Astrocyte of the spinal cord (primary cell): ENCODE measurements at regions not wholly inside any gene's neighbourhood (a gene's known extent, or its start where the extent isn't known, plus 50 kb on each side); places are given as distances from the start of the nearest gene placed in this dataset.
A peak's percentile ranks its signal among the peaks of the same experiment; 100 is the strongest.

ENCODE experiments used
- DNase-seq: peaks from one replicate; pipeline ENCODE4 v3.0.0; 2011; ENCODE audit warnings: low read depth, low spot score
- H3K4me3 ChIP-seq: 2 replicates; pipeline ENCODE4 v1.5.1; 2011; ENCODE audit warnings: low read depth, mild to moderate bottlenecking, low read length, moderate library complexity
- CTCF ChIP-seq: IDR thresholded peaks from 2 replicates; pipeline ENCODE4 v1.5.1; 2012; ENCODE audit warnings: low read depth, mild to moderate bottlenecking, low read length, inconsistent platforms
- in situ Hi-C: cut with HindIII; loops from 2 replicates; pipeline ENCODE4 v1.10.0; 2017; ENCODE audit warnings: low sequenced_read_pairs

GRCh38 chr18:10247021-10247741, 207.3 kb upstream of the APCDD1 start:
- in situ Hi-C loops, result no loop called here
- DNase-seq, result no peak
- H3K4me3 ChIP-seq, result no peak overlapping the region
- no peak for TF ChIP-seq CTCF

GRCh38 chr18:10247742-10248082, 206.7 kb upstream of the APCDD1 start:
- no peak for TF ChIP-seq CTCF
- in situ Hi-C loops, result no loop called here
- H3K4me3 ChIP-seq, result no peak overlapping the region
- no peak for DNase-seq

- no peak for DNase-seq
- TF ChIP-seq CTCF, result no peak
- in situ Hi-C loops, result no loop called here
- H3K4me3 ChIP-seq, result no peak overlapping the region
These were observed 205.7 kb upstream of the APCDD1 start for GRCh38 chr18:10248738-10249137.

- DNase-seq, result no peak
- in situ Hi-C loops, result no loop called here
- TF ChIP-seq CTCF, result peak; percentile 2
- no peak overlapping the region for H3K4me3 ChIP-seq
These were observed 205.2 kb upstream of the APCDD1 start for GRCh38 chr18:10249270-10249669.

GRCh38 chr18:10249801-10250200, 204.6 kb upstream of the APCDD1 start:
- no peak for DNase-seq
- in situ Hi-C loops, result no loop called here
- no peak for TF ChIP-seq CTCF

GRCh38 chr18:10252494-10252893, 201.9 kb upstream of the APCDD1 start:
- no peak for TF ChIP-seq CTCF
- in situ Hi-C loops, result no loop called here
- DNase-seq, result peak; percentile 10
- H3K4me3 ChIP-seq, result no peak overlapping the region

More at GRCh38 chr18:10249801-10250200, 204.6 kb upstream of the APCDD1 start:
- H3K4me3 ChIP-seq, result no peak overlapping the region
